ENCODE measurements at regions not wholly inside any gene's neighbourhood (a gene's known extent, or its start where the extent isn't known, plus 50 kb on each side); places are given as distances from the start of the nearest gene placed in this dataset.

- no peak for DNase-seq
These were observed 137.8 kb downstream of the RWDD3 start for GRCh38 chr1:95371666-95372282.

GRCh38 chr1:95375174-95375573 is 141.2 kb downstream of the RWDD3 start:
- no peak for DNase-seq

- DNase-seq = peak; percentile 34
These were observed 146.9 kb downstream of the RWDD3 start for GRCh38 chr1:95380909-95381308.

- DNase-seq = no peak
These were observed 148.2 kb downstream of the RWDD3 start for GRCh38 chr1:95382000-95382786.

GRCh38 chr1:95383111-95383510 is 149.1 kb downstream of the RWDD3 start:
- DNase-seq = no peak

GRCh38 chr1:95384567-95384966 is 150.6 kb downstream of the RWDD3 start:
- DNase-seq = peak; percentile 61

- no peak for DNase-seq
These were observed 152.4 kb downstream of the RWDD3 start for GRCh38 chr1:95386371-95386770.

GRCh38 chr1:95386915-95387314 is 152.9 kb downstream of the RWDD3 start:
- no peak for DNase-seq

- peak; percentile 20 for DNase-seq
These were observed 154.0 kb downstream of the RWDD3 start for GRCh38 chr1:95388031-95388430.

- DNase-seq = no peak
These were observed 159.4 kb downstream of the RWDD3 start for GRCh38 chr1:95393434-95393833.

GRCh38 chr1:95396557-95396956 is 162.5 kb downstream of the RWDD3 start:
- peak; percentile 35 for DNase-seq

- DNase-seq = no peak
These were observed 168.8 kb downstream of the RWDD3 start for GRCh38 chr1:95402780-95403179.

- no peak for DNase-seq
These were observed 172.3 kb downstream of the RWDD3 start for GRCh38 chr1:95406279-95406678.

- DNase-seq = no peak
These were observed 173.3 kb downstream of the RWDD3 start for GRCh38 chr1:95407131-95407885.

GRCh38 chr1:95407886-95408291 is 173.9 kb downstream of the RWDD3 start:
- DNase-seq = peak; percentile 87

- DNase-seq = peak; percentile 37
These were observed 174.6 kb downstream of the RWDD3 start for GRCh38 chr1:95408507-95409136.

- DNase-seq = no peak
These were observed 175.3 kb downstream of the RWDD3 start for GRCh38 chr1:95409276-95409675.

- DNase-seq = no peak
These were observed 175.9 kb downstream of the RWDD3 start for GRCh38 chr1:95409901-95410300.

GRCh38 chr1:95415146-95415545 is 181.1 kb downstream of the RWDD3 start:
- DNase-seq = no peak

- no peak for DNase-seq
These were observed 192.8 kb downstream of the RWDD3 start for GRCh38 chr1:95426772-95427171.

- DNase-seq = no peak
These were observed 193.5 kb downstream of the RWDD3 start for GRCh38 chr1:95427525-95427924.

- DNase-seq = no peak
These were observed 197.2 kb downstream of the RWDD3 start for GRCh38 chr1:95431235-95431634.

GRCh38 chr1:95435611-95436010 is 201.6 kb downstream of the RWDD3 start:
- no peak for DNase-seq
